H1 (cell line): ENCODE measurements at regions not wholly inside any gene's neighbourhood (a gene's known extent, or its start where the extent isn't known, plus 50 kb on each side); places are given as distances from the start of the nearest gene placed in this dataset.

ENCODE experiments used
- CTCF ChIA-PET: fragments of 300-600 bp; sonication (Branson Sonifier 250); formaldehyde crosslinking; loops from one replicate; lab custom pipeline; 2021; ENCODE audit not compliant: partially characterized antibody; lab: Charles Lee
- POLR2A ChIA-PET: fragments of 300-600 bp; sonication (Branson Sonifier 250); formaldehyde crosslinking; loops from one replicate; lab custom pipeline; 2021; ENCODE audit warnings: inconsistent platforms; ENCODE audit not compliant: partially characterized antibody; lab: Charles Lee
- DNase-seq, 2 experiments: peaks; one replicate each; pipeline versions ENCODE4 v3.0.0 to v3.0.0-alpha.2; 2010 to 2022; ENCODE audit warnings: low spot score in 2 of 2, low read depth in 1 of 2, mixed read lengths in 1 of 2
- FAIRE-seq: peaks from 2 replicates; lab custom pipeline; 2011; peaks lifted over from hg19 to GRCh38; lab: Jason Lieb, UNC
- H2AFZ ChIP-seq: 2 replicates; pipeline ENCODE4 v1.8.1; 2012; ENCODE audit warnings: low read length, inconsistent platforms
- H2AK5ac ChIP-seq: 2 replicates; pipeline ENCODE4 v1.6.1; 2013; ENCODE audit warnings: low read depth, low read length
- H2BK120ac ChIP-seq: replicated peaks from 2 replicates; pipeline ENCODE3; 2013; ENCODE audit warnings: low read depth, low read length, inconsistent platforms
- H2BK12ac ChIP-seq: 2 replicates; pipeline ENCODE4 v1.6.1; 2013; ENCODE audit warnings: low read depth, low read length
- H2BK15ac ChIP-seq: 2 replicates; pipeline ENCODE4 v1.6.1; 2013; ENCODE audit warnings: low read length
- H2BK20ac ChIP-seq: 2 replicates; pipeline ENCODE4 v1.6.1; 2013; ENCODE audit warnings: low read length
- H2BK5ac ChIP-seq: 2 replicates; pipeline ENCODE4 v1.6.1; 2013; ENCODE audit warnings: low read depth, low read length
- H3K14ac ChIP-seq: 2 replicates; pipeline ENCODE4 v1.6.1; 2013; ENCODE audit warnings: inconsistent platforms; ENCODE audit not compliant: insufficient read length
- H3K18ac ChIP-seq: 2 replicates; pipeline ENCODE4 v1.6.1; 2013; ENCODE audit warnings: low read length; ENCODE audit errors: extremely low read depth
- H3K23ac ChIP-seq: 2 replicates; pipeline ENCODE4 v1.6.1; 2013; ENCODE audit warnings: inconsistent platforms; ENCODE audit not compliant: insufficient read length
- H3K23me2 ChIP-seq: 2 replicates; pipeline ENCODE4 v1.6.1; 2013; ENCODE audit warnings: low read depth, low read length
- H3K27ac ChIP-seq: 2 replicates; pipeline ENCODE4 v1.6.1; 2011; ENCODE audit warnings: low read depth, low read length, inconsistent platforms
- H3K27me3 ChIP-seq, 4 experiments: replicated peaks in 1 of 4; 1 replicate in 1 of 4; 2 replicates in 3 of 4; pipeline versions ENCODE4 v1.6.1 to v1.8.1; 2011 to 2013; ENCODE audit warnings: low read length in 3 of 4, mild to moderate bottlenecking in 3 of 4, inconsistent platforms in 2 of 4, mixed read lengths in 2 of 4, moderate library complexity in 1 of 4; ENCODE audit not compliant: control insufficient read depth in 3 of 4, insufficient read depth in 3 of 4; ENCODE audit errors: extremely low read depth in 1 of 4
- H3K36me3 ChIP-seq, 4 experiments: 2 replicates each; pipeline versions ENCODE4 v1.6.1 to v1.8.1; 2011 to 2013; ENCODE audit warnings: mild to moderate bottlenecking in 4 of 4, low read length in 3 of 4, moderate library complexity in 2 of 4, control low read depth in 1 of 4, inconsistent platforms in 1 of 4; ENCODE audit not compliant: insufficient read depth in 4 of 4, control insufficient read depth in 2 of 4
- H3K4ac ChIP-seq: replicated peaks from 2 replicates; pipeline ENCODE3; 2013; ENCODE audit warnings: low read length, low read depth, mixed read lengths, inconsistent platforms; ENCODE audit not compliant: insufficient read length
- H3K4me1 ChIP-seq, 4 experiments: replicated peaks in 1 of 4; 1 replicate in 1 of 4; 2 replicates in 3 of 4; pipeline versions ENCODE4 v1.6.1 to v1.8.1; 2011 to 2013; ENCODE audit warnings: low read length in 3 of 4, inconsistent platforms in 2 of 4, mixed read lengths in 1 of 4; ENCODE audit not compliant: insufficient read depth in 4 of 4, control insufficient read depth in 3 of 4
- H3K4me2 ChIP-seq, 2 experiments: 2 replicates each; pipeline versions ENCODE4 v1.6.1 to v1.8.1; 2011 to 2013; ENCODE audit warnings: low read depth in 2 of 2, low read length in 2 of 2, control low read depth in 1 of 2, inconsistent platforms in 1 of 2, mild to moderate bottlenecking in 1 of 2; ENCODE audit not compliant: insufficient read depth in 1 of 2
- H3K4me3 ChIP-seq, 4 experiments: fragments of 200-600, 300-600 bp in 1 of 4; sonication (generic), shearing (Covaris generic), sonication (Bioruptor Twin) in 1 of 4; 2 replicates each; pipeline versions ENCODE4 v1.5.1 to v1.8.1; 2011 to 2016; ENCODE audit warnings: low read length in 4 of 4, low read depth in 3 of 4, control low read depth in 2 of 4, inconsistent platforms in 2 of 4, mild to moderate bottlenecking in 2 of 4, mixed read lengths in 1 of 4, moderate library complexity in 1 of 4; ENCODE audit not compliant: insufficient read depth in 2 of 4; ENCODE audit errors: extremely low read depth in 1 of 4
- H3K56ac ChIP-seq: replicated peaks from 2 replicates; pipeline ENCODE3; 2013; ENCODE audit warnings: low read depth, mild to moderate bottlenecking, mixed read lengths, low read length, inconsistent platforms; ENCODE audit not compliant: insufficient read length
- H3K79me1 ChIP-seq: 2 replicates; pipeline ENCODE4 v1.6.1; 2013; ENCODE audit warnings: low read depth, low read length, control low read depth
- H3K79me2 ChIP-seq, 2 experiments: 2 replicates each; pipeline versions ENCODE4 v1.6.1 to v1.8.1; 2012 to 2013; ENCODE audit warnings: low read length in 2 of 2, mild to moderate bottlenecking in 2 of 2, inconsistent platforms in 1 of 2; ENCODE audit not compliant: insufficient read depth in 2 of 2, control insufficient read depth in 1 of 2
- H3K9ac ChIP-seq, 4 experiments: replicated peaks in 1 of 4; 1 replicate in 1 of 4; 2 replicates in 3 of 4; pipeline versions ENCODE4 v1.6.1 to v1.8.1; 2011 to 2013; ENCODE audit warnings: low read depth in 3 of 4, low read length in 3 of 4, control low read depth in 2 of 4, mild to moderate bottlenecking in 2 of 4, moderate library complexity in 2 of 4, inconsistent platforms in 1 of 4; ENCODE audit errors: extremely low read depth in 1 of 4
- H3K9me3 ChIP-seq, 2 experiments: 2 replicates each; pipeline versions ENCODE4 v1.6.1 to v1.8.1; 2012 to 2013; ENCODE audit warnings: mild to moderate bottlenecking in 2 of 2, moderate library complexity in 2 of 2, control low read depth in 1 of 2, inconsistent platforms in 1 of 2, low read depth in 1 of 2, low read length in 1 of 2, mixed read lengths in 1 of 2; ENCODE audit not compliant: insufficient read depth in 2 of 2
- H4K20me1 ChIP-seq, 2 experiments: replicated peaks in 1 of 2; 2 replicates each; pipeline versions ENCODE3 to v1.8.1; 2011 to 2013; ENCODE audit warnings: inconsistent platforms in 2 of 2, low read length in 2 of 2, mild to moderate bottlenecking in 1 of 2; ENCODE audit not compliant: insufficient read depth in 2 of 2, control insufficient read depth in 1 of 2
- H4K5ac ChIP-seq: 2 replicates; pipeline ENCODE4 v1.6.1; 2013; ENCODE audit warnings: low read length, low read depth, mixed read lengths, inconsistent platforms; ENCODE audit not compliant: insufficient read length
- H4K8ac ChIP-seq: 2 replicates; pipeline ENCODE4 v1.8.0; 2013; ENCODE audit warnings: mild to moderate bottlenecking, moderate library complexity, low read length, inconsistent platforms; ENCODE audit not compliant: insufficient read depth; ENCODE audit errors: extremely low read depth
- H4K91ac ChIP-seq: replicated peaks from 2 replicates; pipeline ENCODE3; 2013; ENCODE audit warnings: low read length, mixed read lengths, inconsistent platforms; ENCODE audit not compliant: insufficient read length
- BACH1 ChIP-seq: IDR thresholded peaks from 2 replicates; pipeline ENCODE4 v1.6.1; 2012; ENCODE audit warnings: low read length, improper control_type of control experiment
- BRCA1 ChIP-seq: IDR thresholded peaks from 2 replicates; pipeline ENCODE4 v1.6.1; 2012; ENCODE audit warnings: low read depth, low read length, improper control_type of control experiment
- CBX5 ChIP-seq: fragments of 300-800, 300-1000 bp; sonication (generic); IDR thresholded peaks from 2 replicates; pipeline ENCODE4 v1.7.1; 2016; ENCODE audit warnings: antibody characterized with exemption, low read length, low read depth
- EGR1 ChIP-seq: IDR thresholded peaks from 2 replicates; pipeline ENCODE4 v1.6.1; 2011; ENCODE audit warnings: low read depth, low read length, borderline replicate concordance
- JUN ChIP-seq: IDR thresholded peaks from 2 replicates; pipeline ENCODE4 v1.6.1; 2011; ENCODE audit warnings: low read depth, mild to moderate bottlenecking, improper control_type of control experiment, low read length
- RFX5 ChIP-seq: IDR thresholded peaks from 2 replicates; pipeline ENCODE4 v1.6.1; 2011; ENCODE audit warnings: low read depth, low read length, improper control_type of control experiment, borderline replicate concordance
- SP1 ChIP-seq: IDR thresholded peaks from 2 replicates; pipeline ENCODE4 v1.6.1; 2011; ENCODE audit warnings: low read depth, low read length
- SP2 ChIP-seq: IDR thresholded peaks from 2 replicates; pipeline ENCODE4 v1.6.1; 2012; ENCODE audit warnings: mild to moderate bottlenecking, low read length, inconsistent platforms
- TAF7 ChIP-seq: optimal IDR thresholded peaks from 2 replicates; pipeline ENCODE3; 2011; ENCODE audit warnings: low read depth, mild to moderate bottlenecking, inconsistent platforms, low read length, moderate library complexity, borderline replicate concordance
- TBP ChIP-seq: IDR thresholded peaks from 2 replicates; pipeline ENCODE4 v1.6.1; 2011; ENCODE audit warnings: low read depth, low read length, improper control_type of control experiment
- YY1 ChIP-seq: IDR thresholded peaks from 2 replicates; pipeline ENCODE4 v1.6.1; 2011; ENCODE audit warnings: low read depth, mild to moderate bottlenecking, low read length
- ZNF274 ChIP-seq: IDR thresholded peaks from 2 replicates; pipeline ENCODE4 v1.7.0; 2012; ENCODE audit warnings: low read length, borderline replicate concordance; ENCODE audit errors: extremely low read depth
- WGBS, 2 experiments: shearing (Covaris generic) in 1 of 2; methylation state at CpG; one replicate each; pipeline versions ENCODE4 v1.1.6 to v1.1.7; 2013 to 2015; ENCODE audit warnings: low lambda C conversion rate in 2 of 2, mixed read lengths in 2 of 2, inconsistent platforms in 1 of 2, low coverage in 1 of 2, missing lambda C conversion rate in 1 of 2; ENCODE audit not compliant: insufficient replicate concordance in 2 of 2, insufficient coverage in 1 of 2, insufficient read length in 1 of 2; ENCODE audit errors: extremely low coverage in 1 of 2, missing lambda C conversion rate in 1 of 2; 5-methylcytosine and 5-hydroxymethylcytosine counted together

DNA sequence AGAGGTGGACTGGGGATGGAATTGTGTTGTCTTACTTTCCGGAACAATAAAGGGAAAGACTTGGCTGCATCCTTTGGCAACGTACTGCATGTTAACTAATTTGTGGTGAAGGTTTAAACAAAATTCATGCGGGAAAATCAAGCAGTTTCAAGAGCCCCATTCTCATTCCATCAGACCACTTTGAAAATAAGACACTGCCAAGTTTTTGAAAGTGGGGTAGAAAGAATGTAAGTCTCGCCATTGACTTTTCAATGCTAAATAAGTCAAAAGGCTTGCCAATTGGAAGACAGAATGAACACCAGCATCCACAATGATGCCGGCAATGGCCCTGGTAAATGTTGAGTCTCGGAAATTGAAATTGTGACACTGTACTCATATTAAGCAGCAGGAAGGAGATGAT is 322.0 kb downstream of the RND3 start:
- DNase-seq (no peak), FAIRE-seq (no peak)
- Histone ChIP-seq H3K23ac (no peak overlapping the region), H4K5ac (no peak overlapping the region), H2BK120ac (no peak overlapping the region), H4K8ac (no peak overlapping the region), H3K4ac (no peak overlapping the region), H3K18ac (no peak overlapping the region), H3K56ac (no peak overlapping the region), H4K91ac (no peak overlapping the region), H2BK5ac (no peak overlapping the region), H2BK15ac (no peak overlapping the region), H3K36me3 (no peaks in the 10 kb centered on the region), H2BK20ac (no peak overlapping the region), H3K79me2 (no peaks in the 10 kb centered on the region), H3K9ac (no peak overlapping the region), H2AK5ac (no peak overlapping the region), H4K20me1 (no peaks in the 10 kb centered on the region), H3K14ac (no peak overlapping the region), H3K23me2 (no peaks in the 10 kb centered on the region), H3K27ac (no peak overlapping the region), H3K27me3 (no peaks in the 10 kb centered on the region), H3K4me1 (no peaks in the 10 kb centered on the region; a peak in 1 of 7 replicates), H3K9me3 (no peaks in the 10 kb centered on the region), H3K4me2 (no peak overlapping the region), H2AFZ (no peak overlapping the region), H3K79me1 (no peaks in the 10 kb centered on the region), H3K4me3 (no peak overlapping the region), H2BK12ac (no peak overlapping the region)
- WGBS, 2 experiments: 94% methylated on average over 6 of the region's 6 CpGs; no CpG with 5 or more reads in 1 of the 2 experiments
- no peak for TF ChIP-seq TBP
- no peak for TF ChIP-seq BACH1
- no peak for TF ChIP-seq JUN
- no peak for TF ChIP-seq YY1
- TF ChIP-seq ZNF274: no peak
- no peak for TF ChIP-seq SP2
- no peak for TF ChIP-seq EGR1
- no peak for TF ChIP-seq TAF7
- TF ChIP-seq BRCA1: no peak
- TF ChIP-seq CBX5: no peak
- TF ChIP-seq RFX5: no peak
- TF ChIP-seq SP1: no peak
- ChIA-PET CTCF (no interaction called here), POLR2A (no interaction called here)
